ENCODE measurements at regions not wholly inside any gene's neighbourhood (a gene's known extent, or its start where the extent isn't known, plus 50 kb on each side); places are given as distances from the start of the nearest gene placed in this dataset.

- DNase-seq: no peak
Measured at GRCh38 chr2:22283436-22283835, 1101.5 kb upstream of the KLHL29 start.

- DNase-seq: peak; percentile 34 to 36
Measured at GRCh38 chr2:22290302-22290701, 1094.7 kb upstream of the KLHL29 start.

- no peak for DNase-seq
Measured at GRCh38 chr2:22290909-22291473, 1094.0 kb upstream of the KLHL29 start.

- DNase-seq: no peak
Measured at GRCh38 chr2:22301228-22301627, 1083.8 kb upstream of the KLHL29 start.

- no peak for DNase-seq
Measured at GRCh38 chr2:22326250-22326649, 1058.7 kb upstream of the KLHL29 start.

- no peak for DNase-seq
Measured at GRCh38 chr2:22329211-22330154, 1055.5 kb upstream of the KLHL29 start.

- DNase-seq: no peak
Measured at GRCh38 chr2:22336414-22336813, 1048.6 kb upstream of the KLHL29 start.

- DNase-seq: no peak
Measured at GRCh38 chr2:22340716-22341115, 1044.3 kb upstream of the KLHL29 start.

- no peak for DNase-seq
Measured at GRCh38 chr2:22347306-22347705, 1037.7 kb upstream of the KLHL29 start.

GRCh38 chr2:22350621-22351020 lies 1034.4 kb upstream of the KLHL29 start:
- no peak for DNase-seq

GRCh38 chr2:22355816-22356433 lies 1029.1 kb upstream of the KLHL29 start:
- peak; percentile 3 to 69 for DNase-seq

- DNase-seq: no peak
Measured at GRCh38 chr2:22359071-22359672, 1025.8 kb upstream of the KLHL29 start.

GRCh38 chr2:22360735-22361374 lies 1024.1 kb upstream of the KLHL29 start:
- no peak for DNase-seq

GRCh38 chr2:22361571-22361970 lies 1023.4 kb upstream of the KLHL29 start:
- DNase-seq: no peak

- no peak for DNase-seq
Measured at GRCh38 chr2:22375096-22375495, 1009.9 kb upstream of the KLHL29 start.

GRCh38 chr2:22377268-22377667 lies 1007.7 kb upstream of the KLHL29 start:
- DNase-seq: no peak

- DNase-seq: no peak
Measured at GRCh38 chr2:22382479-22383169, 1002.4 kb upstream of the KLHL29 start.

GRCh38 chr2:22397847-22398246 lies 987.1 kb upstream of the KLHL29 start:
- DNase-seq: no peak

GRCh38 chr2:22403748-22404147 lies 981.2 kb upstream of the KLHL29 start:
- no peak for DNase-seq

GRCh38 chr2:22406625-22407024 lies 978.4 kb upstream of the KLHL29 start:
- peak; percentile 0 to 10 for DNase-seq

- no peak for DNase-seq
Measured at GRCh38 chr2:22420076-22420475, 964.9 kb upstream of the KLHL29 start.

GRCh38 chr2:22442051-22442450 lies 942.9 kb upstream of the KLHL29 start:
- no peak for DNase-seq
